Colonic mucosa (tissue), 4 donors: ENCODE measurements at regions not wholly inside any gene's neighbourhood (a gene's known extent, or its start where the extent isn't known, plus 50 kb on each side); places are given as distances from the start of the nearest gene placed in this dataset.

Experiments
- DNase-seq: peaks from one replicate; pipeline ENCODE4 v3.0.0-alpha.2; 2020
- H3K27ac ChIP-seq: fragments of 200-600 bp; one replicate; pipeline ENCODE4 v1.8.0; 2021
- H3K27me3 ChIP-seq: fragments of 200-600 bp; one replicate; pipeline ENCODE4 v1.8.0; 2021
- H3K36me3 ChIP-seq: fragments of 200-600 bp; one replicate; pipeline ENCODE4 v1.8.0; 2021
- H3K4me1 ChIP-seq: fragments of 200-600 bp; one replicate; pipeline ENCODE4 v1.8.0; 2021; ENCODE audit warnings: mild to moderate bottlenecking
- H3K4me3 ChIP-seq: fragments of 200-600 bp; one replicate; pipeline ENCODE4 v1.8.0; 2021
- H3K9ac ChIP-seq, 2 donors: one replicate each; pipeline ENCODE4 v1.7.0; 2013; ENCODE audit warnings: control low read depth in 2 of 2, low read depth in 2 of 2, low read length in 2 of 2
- H3K9me3 ChIP-seq: fragments of 200-600 bp; one replicate; pipeline ENCODE4 v1.8.0; 2021
- CTCF ChIP-seq: fragments of 200-600 bp; IDR thresholded peaks from one replicate; pipeline ENCODE4 v1.8.0; 2022; ENCODE audit warnings: antibody characterized with exemption, mild to moderate bottlenecking
- intact Hi-C: fragments of 100-400 bp; cut with DNase I; formaldehyde crosslinking; loops from one replicate; pipeline ENCODE4 v1.14.1; 2022
- donor health status: healthy.
- donor health status: DM: no; HTN: no; CAD: no.
- donor health status: DM: no; HTN: no; CAD: no.

GRCh38 chr12:96099421-96099820 is 64.0 kb upstream of the LTA4H start:
- no peak for TF ChIP-seq CTCF
- H3K36me3 ChIP-seq = no peaks in the 10 kb centered on the region
- H3K27me3 ChIP-seq = no peaks in the 10 kb centered on the region
- intact Hi-C loops = no loop called here
- no peaks in the 10 kb centered on the region for H3K9me3 ChIP-seq
- DNase-seq = no peak
- no peak overlapping the region for H3K9ac ChIP-seq
- H3K4me1 ChIP-seq = no peaks in the 10 kb centered on the region
- no peak overlapping the region for H3K27ac ChIP-seq
- no peak overlapping the region for H3K4me3 ChIP-seq

GRCh38 chr12:96099986-96100385 is 64.6 kb upstream of the LTA4H start:
- no peak for TF ChIP-seq CTCF
- intact Hi-C loops = no loop called here
- no peak for DNase-seq
- H3K4me3 ChIP-seq = no peak overlapping the region
- H3K4me1 ChIP-seq = no peaks in the 10 kb centered on the region
- no peaks in the 10 kb centered on the region for H3K9me3 ChIP-seq
- H3K9ac ChIP-seq = no peak overlapping the region
- no peaks in the 10 kb centered on the region for H3K36me3 ChIP-seq
- H3K27me3 ChIP-seq = no peaks in the 10 kb centered on the region
- H3K27ac ChIP-seq = no peak overlapping the region

GRCh38 chr12:96101806-96102205 is 66.4 kb upstream of the LTA4H start:
- no peaks in the 10 kb centered on the region for H3K9me3 ChIP-seq
- H3K27ac ChIP-seq = no peak overlapping the region
- H3K27me3 ChIP-seq = no peaks in the 10 kb centered on the region
- H3K4me1 ChIP-seq = no peaks in the 10 kb centered on the region
- no peak overlapping the region for H3K9ac ChIP-seq
- no peak for DNase-seq
- H3K4me3 ChIP-seq = no peak overlapping the region
- TF ChIP-seq CTCF = no peak
- no peaks in the 10 kb centered on the region for H3K36me3 ChIP-seq
- intact Hi-C loops = no loop called here

- no peak overlapping the region for H3K27ac ChIP-seq
- H3K36me3 ChIP-seq = no peaks in the 10 kb centered on the region
- no peaks in the 10 kb centered on the region for H3K27me3 ChIP-seq
- H3K4me1 ChIP-seq = no peaks in the 10 kb centered on the region
- no peaks in the 10 kb centered on the region for H3K9me3 ChIP-seq
- no peak for TF ChIP-seq CTCF
- no peak for DNase-seq
- intact Hi-C loops = no loop called here
- no peak overlapping the region for H3K4me3 ChIP-seq
- H3K9ac ChIP-seq = no peak overlapping the region
Observed at GRCh38 chr12:96103067-96103644, 67.8 kb upstream of the LTA4H start.

- Histone ChIP-seq H3K27ac (no peak overlapping the region), H3K9ac (no peak overlapping the region), H3K9me3 (no peaks in the 10 kb centered on the region), H3K36me3 (no peaks in the 10 kb centered on the region), H3K4me3 (no peak overlapping the region), H3K27me3 (no peaks in the 10 kb centered on the region), H3K4me1 (no peaks in the 10 kb centered on the region)
- intact Hi-C loops = no loop called here
- TF ChIP-seq CTCF = no peak
- DNase-seq = no peak
Observed at GRCh38 chr12:96104566-96104965, 69.2 kb upstream of the LTA4H start.

GRCh38 chr12:96106137-96106536 is 70.8 kb upstream of the LTA4H start:
- Histone ChIP-seq H3K9ac (no peak overlapping the region), H3K9me3 (no peaks in the 10 kb centered on the region), H3K27ac (no peak overlapping the region), H3K4me1 (no peaks in the 10 kb centered on the region), H3K4me3 (no peak overlapping the region), H3K27me3 (no peaks in the 10 kb centered on the region), H3K36me3 (no peaks in the 10 kb centered on the region)
- no peak for TF ChIP-seq CTCF
- DNase-seq = no peak
- intact Hi-C loops = no loop called here
